ENCODE measurements at regions not wholly inside any gene's neighbourhood (a gene's known extent, or its start where the extent isn't known, plus 50 kb on each side); places are given as distances from the start of the nearest gene placed in this dataset.

- intact Hi-C loops (cut with DNase I): no loop called here
- Histone ChIP-seq H3K27me3 (no peaks in the 10 kb centered on the region), H3K9me3 (no peaks in the 10 kb centered on the region), H3K27ac (no peak overlapping the region), H3K4me3 (no peak overlapping the region), H3K36me3 (no peaks in the 10 kb centered on the region), H3K9ac (ENCODE audit: low read depth in 2 of 2, low read length in 2 of 2) (no peak overlapping the region), H3K4me1 (no peaks in the 10 kb centered on the region)
- no peak for DNase-seq
- TF ChIP-seq CTCF (IDR thresholded peaks at IDR 0.05): no peak
These were observed 260.0 kb upstream of the CRY1 start for GRCh38 chr12:107353312-107353711.

GRCh38 chr12:107355004-107355565, 261.7 kb upstream of the CRY1 start:
- H3K36me3 ChIP-seq: no peaks in the 10 kb centered on the region
- no peaks in the 10 kb centered on the region for H3K27me3 ChIP-seq
- no peaks in the 10 kb centered on the region for H3K9me3 ChIP-seq
- no peak overlapping the region for H3K27ac ChIP-seq
- TF ChIP-seq CTCF (IDR thresholded peaks at IDR 0.05): no peak
- no peak overlapping the region for H3K9ac ChIP-seq (ENCODE audit: low read depth in 2 of 2, low read length in 2 of 2)
- intact Hi-C loops (cut with DNase I): no loop called here
- H3K4me3 ChIP-seq: no peak overlapping the region
- no peak for DNase-seq
- H3K4me1 ChIP-seq: no peaks in the 10 kb centered on the region

- intact Hi-C loops (cut with DNase I): no loop called here
- no peak overlapping the region for H3K4me3 ChIP-seq
- no peaks in the 10 kb centered on the region for H3K9me3 ChIP-seq
These were observed 262.3 kb upstream of the CRY1 start for GRCh38 chr12:107355612-107356011.

GRCh38 chr12:107356266-107356936, 263.1 kb upstream of the CRY1 start:
- no peaks in the 10 kb centered on the region for H3K4me1 ChIP-seq
- no peak for TF ChIP-seq CTCF (IDR thresholded peaks at IDR 0.05)
- intact Hi-C loops (cut with DNase I): no loop called here

More at GRCh38 chr12:107355612-107356011, 262.3 kb upstream of the CRY1 start:
- Histone ChIP-seq H3K4me1 (no peaks in the 10 kb centered on the region), H3K36me3 (no peaks in the 10 kb centered on the region), H3K27me3 (no peaks in the 10 kb centered on the region), H3K27ac (no peak overlapping the region), H3K9ac (ENCODE audit: low read depth in 2 of 2, low read length in 2 of 2) (no peak overlapping the region)
- TF ChIP-seq CTCF (IDR thresholded peaks at IDR 0.05): no peak
- DNase-seq: no peak

GRCh38 chr12:107356937-107357295, 263.6 kb upstream of the CRY1 start:
- H3K4me1 ChIP-seq: no peaks in the 10 kb centered on the region
- DNase-seq: no peak
- TF ChIP-seq CTCF (IDR thresholded peaks at IDR 0.05): no peak
- no peak overlapping the region for H3K4me3 ChIP-seq
- no peaks in the 10 kb centered on the region for H3K27me3 ChIP-seq
- intact Hi-C loops (cut with DNase I): no loop called here
- H3K9ac ChIP-seq (ENCODE audit: low read depth in 2 of 2, low read length in 2 of 2): no peak overlapping the region
- no peaks in the 10 kb centered on the region for H3K9me3 ChIP-seq
- H3K27ac ChIP-seq: no peak overlapping the region
- H3K36me3 ChIP-seq: no peaks in the 10 kb centered on the region

More at GRCh38 chr12:107356266-107356936, 263.1 kb upstream of the CRY1 start:
- H3K4me3 ChIP-seq: no peak overlapping the region
- no peak overlapping the region for H3K27ac ChIP-seq
- DNase-seq: no peak
- no peak overlapping the region for H3K9ac ChIP-seq (ENCODE audit: low read depth in 2 of 2, low read length in 2 of 2)
- no peaks in the 10 kb centered on the region for H3K9me3 ChIP-seq
- no peaks in the 10 kb centered on the region for H3K36me3 ChIP-seq
- no peaks in the 10 kb centered on the region for H3K27me3 ChIP-seq
